ENCODE measurements at regions not wholly inside any gene's neighbourhood (a gene's known extent, or its start where the extent isn't known, plus 50 kb on each side); places are given as distances from the start of the nearest gene placed in this dataset.

DNA sequence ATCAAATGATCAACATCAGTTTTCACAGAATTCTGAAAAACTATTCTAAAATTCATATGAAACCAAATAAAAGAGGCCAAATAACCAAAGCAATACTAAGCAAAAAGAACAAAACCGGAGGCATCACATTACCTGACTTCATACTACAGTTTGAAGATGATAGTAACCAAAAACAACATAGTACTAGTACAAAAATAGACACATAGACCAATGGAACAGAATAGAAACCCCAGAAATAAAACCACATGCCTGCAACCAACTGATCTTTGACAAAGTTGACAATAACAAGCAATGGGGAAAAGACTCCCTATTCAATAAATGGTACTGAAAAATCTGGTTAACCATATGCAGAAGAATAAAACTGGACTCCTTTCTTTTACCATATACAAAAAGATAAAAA is 75.7 kb upstream of the FXR1 start:
- no peak for DNase-seq
- Mint-ChIP-seq H3K4me1 (no peaks in the 10 kb centered on the region), H3K9me3 (peaks cover 3% of the 10 kb centered on the region), H3K27ac (no peak overlapping the region), H3K27me3 (ENCODE audit: low read depth, poor library complexity) (peaks cover 11% of the 10 kb centered on the region), H3K4me3 (no peak overlapping the region), H3K36me3 (ENCODE audit: low read depth) (no peaks in the 10 kb centered on the region)
- TF ChIP-seq, protein P1, sequence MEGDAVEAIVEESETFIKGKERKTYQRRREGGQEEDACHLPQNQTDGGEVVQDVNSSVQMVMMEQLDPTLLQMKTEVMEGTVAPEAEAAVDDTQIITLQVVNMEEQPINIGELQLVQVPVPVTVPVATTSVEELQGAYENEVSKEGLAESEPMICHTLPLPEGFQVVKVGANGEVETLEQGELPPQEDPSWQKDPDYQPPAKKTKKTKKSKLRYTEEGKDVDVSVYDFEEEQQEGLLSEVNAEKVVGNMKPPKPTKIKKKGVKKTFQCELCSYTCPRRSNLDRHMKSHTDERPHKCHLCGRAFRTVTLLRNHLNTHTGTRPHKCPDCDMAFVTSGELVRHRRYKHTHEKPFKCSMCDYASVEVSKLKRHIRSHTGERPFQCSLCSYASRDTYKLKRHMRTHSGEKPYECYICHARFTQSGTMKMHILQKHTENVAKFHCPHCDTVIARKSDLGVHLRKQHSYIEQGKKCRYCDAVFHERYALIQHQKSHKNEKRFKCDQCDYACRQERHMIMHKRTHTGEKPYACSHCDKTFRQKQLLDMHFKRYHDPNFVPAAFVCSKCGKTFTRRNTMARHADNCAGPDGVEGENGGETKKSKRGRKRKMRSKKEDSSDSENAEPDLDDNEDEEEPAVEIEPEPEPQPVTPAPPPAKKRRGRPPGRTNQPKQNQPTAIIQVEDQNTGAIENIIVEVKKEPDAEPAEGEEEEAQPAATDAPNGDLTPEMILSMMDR (IDR thresholded peaks at IDR 0.05), result no peak

DNA sequence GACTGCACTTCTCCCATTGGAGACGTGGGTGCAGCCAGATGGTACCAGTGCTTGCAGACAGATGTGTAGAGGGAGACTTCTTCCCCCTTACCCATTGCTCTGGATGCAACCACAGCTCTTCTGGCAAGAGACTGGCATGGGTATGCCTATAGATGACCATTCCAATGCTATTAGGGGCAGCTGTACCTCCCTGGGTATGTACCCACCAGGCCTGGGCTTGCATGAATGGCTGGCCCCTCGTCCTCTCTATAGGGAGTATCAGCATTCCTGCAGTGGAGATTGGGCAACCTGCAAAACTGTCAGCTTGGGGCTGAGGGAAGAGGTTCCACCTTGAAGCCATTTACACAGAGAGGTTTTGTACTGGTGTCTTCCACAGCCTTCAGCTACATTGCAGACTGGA is 57.6 kb upstream of the FXR1 start:
- Mint-ChIP-seq H3K36me3 (ENCODE audit: low read depth) (no peaks in the 10 kb centered on the region), H3K9me3 (peaks cover 13% of the 10 kb centered on the region), H3K4me1 (no peaks in the 10 kb centered on the region), H3K27me3 (ENCODE audit: low read depth, poor library complexity) (peaks cover 16% of the 10 kb centered on the region), H3K4me3 (no peak overlapping the region), H3K27ac (no peak overlapping the region)
- TF ChIP-seq, protein P1 (IDR thresholded peaks at IDR 0.05), result no peak
- DNase-seq, result no peak

DNA sequence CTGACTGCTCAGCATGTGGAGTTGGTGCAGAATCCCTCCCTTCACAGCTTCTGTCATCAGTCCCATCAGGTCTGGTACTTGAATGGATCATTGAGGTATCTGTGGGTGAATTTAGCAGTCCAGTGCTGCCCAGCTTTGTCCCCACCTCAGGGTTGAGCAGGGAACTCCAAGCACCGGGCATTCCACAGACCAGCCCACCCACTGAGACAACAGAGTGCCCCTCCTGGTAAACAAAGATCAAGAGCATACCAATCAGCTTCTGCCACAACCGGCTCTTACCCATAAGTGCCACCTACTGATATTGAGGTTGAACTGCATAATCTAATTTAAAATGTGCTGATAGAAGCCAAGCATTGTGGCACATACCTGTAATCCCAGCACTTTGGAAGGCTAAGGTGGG is 57.1 kb upstream of the FXR1 start:
- Mint-ChIP-seq H3K4me1 (no peaks in the 10 kb centered on the region), H3K27me3 (ENCODE audit: low read depth, poor library complexity) (peaks cover 16% of the 10 kb centered on the region), H3K36me3 (ENCODE audit: low read depth) (no peaks in the 10 kb centered on the region), H3K9me3 (peaks cover 13% of the 10 kb centered on the region), H3K27ac (no peak overlapping the region), H3K4me3 (no peak overlapping the region)
- TF ChIP-seq, protein P1 (IDR thresholded peaks at IDR 0.05), result no peak
- DNase-seq, result no peak

DNA sequence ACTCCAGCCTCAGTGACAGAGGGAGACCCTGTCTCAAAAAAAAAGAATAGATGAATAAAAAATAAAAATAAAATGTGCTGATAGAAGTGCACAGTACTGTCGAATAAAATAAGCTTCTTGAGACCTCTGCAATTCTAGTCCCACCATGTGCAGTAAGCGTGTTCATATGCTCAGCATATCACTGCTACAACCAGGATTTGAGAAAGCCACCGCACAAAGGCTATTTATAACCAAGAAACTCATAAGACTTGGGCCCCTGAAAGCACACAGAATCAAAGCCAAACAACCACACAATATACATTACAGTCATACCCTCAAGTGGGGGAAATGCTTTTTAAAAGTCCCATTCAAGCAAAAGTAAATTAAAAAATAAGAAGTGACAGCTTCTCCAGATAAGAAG is 56.5 kb upstream of the FXR1 start:
- Mint-ChIP-seq H3K4me1 (no peaks in the 10 kb centered on the region), H3K36me3 (ENCODE audit: low read depth) (no peaks in the 10 kb centered on the region), H3K4me3 (no peak overlapping the region), H3K9me3 (peaks cover 13% of the 10 kb centered on the region), H3K27ac (no peak overlapping the region), H3K27me3 (ENCODE audit: low read depth, poor library complexity) (peaks cover 14% of the 10 kb centered on the region)
- no peak for DNase-seq
- TF ChIP-seq, protein P1 (IDR thresholded peaks at IDR 0.05), result no peak

DNA sequence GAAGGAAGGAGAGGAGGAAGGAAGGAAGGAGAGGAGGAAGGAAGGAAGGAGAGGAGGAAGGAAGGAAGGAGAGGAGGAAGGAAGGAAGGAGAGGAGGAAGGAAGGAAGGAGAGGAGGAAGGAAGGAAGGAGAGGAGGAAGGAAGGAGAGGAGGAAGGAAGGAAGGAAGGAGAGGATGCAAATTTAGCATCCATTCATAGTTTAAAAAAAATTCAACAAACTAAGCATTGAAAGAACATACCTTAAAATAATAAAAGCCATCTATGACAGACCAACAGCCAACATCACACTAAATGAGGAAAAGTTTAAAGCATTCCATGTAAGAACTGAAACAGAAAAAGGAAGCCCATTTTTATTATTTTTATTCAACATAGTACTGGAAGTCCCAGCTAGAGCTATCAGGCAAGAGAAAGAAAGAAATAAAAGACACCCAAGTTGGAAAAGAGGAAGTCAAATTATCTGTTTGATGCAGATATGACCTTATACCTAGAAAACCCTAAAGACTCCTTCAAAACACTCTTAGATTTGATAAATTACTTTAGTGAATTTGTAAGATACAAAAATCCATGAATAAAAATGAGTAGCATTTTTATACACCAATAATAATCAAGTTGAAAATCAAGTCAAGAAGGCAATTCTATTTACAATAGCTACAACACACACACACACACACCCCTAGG is 52.2 kb upstream of the FXR1 start:
- no peak for DNase-seq
- Mint-ChIP-seq H3K27ac (no peak overlapping the region), H3K9me3 (peaks cover 13% of the 10 kb centered on the region), H3K4me3 (no peak overlapping the region), H3K36me3 (ENCODE audit: low read depth) (no peaks in the 10 kb centered on the region), H3K4me1 (no peaks in the 10 kb centered on the region), H3K27me3 (ENCODE audit: low read depth, poor library complexity) (peaks cover 12% of the 10 kb centered on the region)
- TF ChIP-seq, protein P1 (IDR thresholded peaks at IDR 0.05), result no peak

Data from nephron progenitor cell (in vitro differentiated cells).